DMS79 (cell line): ENCODE measurements at regions not wholly inside any gene's neighbourhood (a gene's known extent, or its start where the extent isn't known, plus 50 kb on each side); places are given as distances from the start of the nearest gene placed in this dataset.
"Not testable (repeated sequence)": the region's sequence is repeated elsewhere in the genome, so short reads cannot be mapped to it uniquely, and the experiment has no call there.

Experiments
- DNase-seq: peaks from one replicate; lab custom pipeline; 2025; lab: John Stamatoyannopoulos, UW

DNA sequence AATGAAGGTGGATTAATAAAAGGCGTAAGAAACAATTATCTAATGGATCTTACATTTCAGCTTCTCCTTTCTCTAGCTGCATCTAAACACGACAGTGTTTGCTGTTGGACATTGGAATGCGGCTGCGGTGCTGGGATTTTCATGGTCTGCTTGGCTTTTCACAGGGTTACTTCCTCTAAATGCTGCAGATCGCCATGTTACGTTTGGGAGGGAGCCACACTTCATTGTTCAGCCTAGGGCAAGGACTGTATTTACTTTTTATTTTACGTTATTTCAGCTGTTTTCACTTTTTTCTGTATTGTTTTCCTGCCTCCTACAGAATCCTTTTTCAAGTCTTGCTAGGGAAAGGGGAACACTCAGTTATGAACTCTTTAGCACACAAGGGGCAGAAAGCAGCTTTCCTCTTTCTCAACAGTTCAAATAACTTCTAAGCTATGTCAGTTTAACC lies 97.9 kb upstream of the MTHFD1L start:
- DNase-seq: no peak

- DNase-seq: no peak
Measured at GRCh38 chr6:150770637-150771036, 94.9 kb upstream of the MTHFD1L start.

DNA sequence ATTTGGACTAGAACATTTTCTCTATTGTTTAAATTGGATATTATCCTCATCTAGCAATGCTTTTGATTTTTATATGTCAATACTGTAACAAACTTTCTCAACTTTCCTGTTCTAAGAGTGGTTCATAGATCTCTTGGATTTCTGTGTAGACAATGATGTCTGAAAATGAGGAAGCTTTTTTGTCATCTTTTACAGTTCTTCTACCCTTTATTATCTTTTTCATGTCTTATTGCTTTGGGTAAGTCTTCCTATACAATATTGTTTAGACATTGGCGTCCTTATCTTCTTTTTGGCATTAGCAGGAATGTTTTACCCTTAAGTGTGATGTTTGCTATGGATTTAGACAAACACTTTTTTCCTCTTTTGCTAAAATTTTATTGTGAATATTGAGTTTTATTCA lies 91.5 kb upstream of the MTHFD1L start:
- no peak for DNase-seq

DNA sequence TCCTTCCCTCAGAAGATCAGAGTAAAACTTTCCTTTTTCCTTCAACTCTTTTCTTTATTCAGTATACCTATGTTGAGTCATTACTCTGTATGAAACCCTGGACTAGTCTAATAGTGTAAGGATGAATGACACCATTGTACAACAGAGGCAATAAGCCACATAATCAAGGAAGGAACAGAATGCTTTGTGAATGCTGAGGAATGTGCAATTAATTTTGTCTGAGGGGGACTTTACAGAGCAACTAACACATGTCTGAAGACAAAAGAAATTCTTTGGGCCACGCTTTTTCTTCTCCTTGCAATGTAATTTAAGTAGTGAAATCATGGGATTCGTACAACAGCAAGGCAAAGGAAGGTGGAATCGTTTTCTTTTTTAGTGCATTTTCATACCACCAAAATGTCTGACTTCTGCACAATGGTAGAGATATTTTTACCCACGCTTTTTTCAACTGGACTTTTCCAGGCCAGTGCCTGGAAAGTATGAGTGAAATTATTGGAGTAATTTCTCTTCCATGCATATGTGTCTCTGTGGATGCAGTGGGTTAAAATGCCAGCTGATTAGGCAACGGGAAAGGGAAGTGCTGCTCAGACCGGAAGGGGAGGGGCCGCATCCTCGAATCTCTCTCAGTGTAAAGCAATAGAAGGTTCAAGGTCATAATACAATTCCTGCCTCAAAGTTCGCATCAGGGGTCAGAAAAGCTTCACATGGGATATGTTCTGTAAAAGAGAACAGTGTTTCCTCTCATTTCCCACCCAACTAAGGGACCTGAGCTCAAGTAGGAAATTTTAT lies 89.9 kb upstream of the MTHFD1L start:
- DNase-seq: no peak

DNA sequence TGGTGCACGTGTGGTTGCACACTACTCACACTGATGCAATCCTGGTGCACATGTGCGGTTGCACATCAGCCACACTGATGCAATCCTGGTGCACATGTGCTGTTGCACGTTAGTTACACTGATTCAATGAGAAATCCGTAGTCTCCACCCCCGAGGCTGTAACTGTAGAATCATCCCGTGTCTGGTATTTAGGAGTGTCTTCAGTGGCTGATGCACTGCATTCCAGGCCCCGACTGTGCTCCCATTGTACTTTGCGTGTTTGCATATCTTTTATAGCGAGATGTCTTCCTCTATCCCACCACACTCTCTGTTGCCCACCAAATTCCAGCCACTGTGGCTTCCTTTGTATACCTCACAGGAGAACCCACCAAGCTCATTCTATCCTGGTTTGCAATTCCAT lies 87.8 kb upstream of the MTHFD1L start:
- no peak for DNase-seq

DNA sequence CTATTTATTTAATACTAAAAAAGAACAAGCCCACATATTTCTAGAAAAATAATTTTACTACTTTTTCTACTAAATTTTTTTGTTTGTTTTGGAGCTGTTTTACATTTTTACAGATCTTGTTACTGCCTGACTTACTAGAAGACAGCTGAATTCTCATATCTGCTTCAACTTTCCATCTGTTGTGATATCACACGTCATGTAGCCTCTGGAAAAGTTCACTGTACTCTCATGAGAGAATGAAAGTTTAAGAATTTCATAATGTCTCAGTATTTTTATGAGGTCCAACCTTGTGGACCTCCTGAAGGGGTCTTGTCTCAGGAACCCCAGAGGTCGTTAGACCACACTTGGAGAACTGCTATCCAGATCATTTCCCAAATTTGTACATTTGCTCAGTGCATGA lies 81.7 kb upstream of the MTHFD1L start:
- no peak for DNase-seq

DNA sequence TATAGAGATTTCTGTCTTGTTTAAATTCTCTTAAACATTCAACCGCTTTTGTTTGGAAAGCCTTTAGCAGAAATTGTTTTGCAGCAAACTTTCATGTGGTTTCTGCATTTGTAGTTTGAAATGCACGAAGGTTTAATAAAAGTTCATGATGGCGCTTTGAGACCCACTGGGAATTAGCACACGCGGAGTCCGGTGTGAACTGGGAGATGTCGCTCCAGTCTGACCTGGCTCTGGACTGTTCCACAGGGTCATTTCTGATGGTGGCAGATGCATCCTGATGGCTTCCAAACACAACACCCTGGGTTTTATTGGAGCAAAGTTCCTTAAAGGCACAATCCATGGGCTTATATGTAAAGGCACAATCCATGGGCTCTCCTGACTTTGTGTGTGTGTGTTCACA lies 78.1 kb upstream of the MTHFD1L start:
- no peak for DNase-seq

- DNase-seq: no peak
Measured at GRCh38 chr6:150788089-150788488, 77.4 kb upstream of the MTHFD1L start.

GRCh38 chr6:150789906-150790305 lies 75.6 kb upstream of the MTHFD1L start:
- not testable (repeated sequence) for DNase-seq

- no peak for DNase-seq
Measured at GRCh38 chr6:150791717-150792116, 73.8 kb upstream of the MTHFD1L start.

- no peak for DNase-seq
Measured at GRCh38 chr6:150797949-150798348, 67.6 kb upstream of the MTHFD1L start.

GRCh38 chr6:150799276-150799805 lies 66.2 kb upstream of the MTHFD1L start:
- no peak for DNase-seq

- no peak for DNase-seq
Measured at GRCh38 chr6:150800674-150801314, 64.7 kb upstream of the MTHFD1L start.

- no peak for DNase-seq
Measured at GRCh38 chr6:150806790-150807189, 58.7 kb upstream of the MTHFD1L start.

DNA sequence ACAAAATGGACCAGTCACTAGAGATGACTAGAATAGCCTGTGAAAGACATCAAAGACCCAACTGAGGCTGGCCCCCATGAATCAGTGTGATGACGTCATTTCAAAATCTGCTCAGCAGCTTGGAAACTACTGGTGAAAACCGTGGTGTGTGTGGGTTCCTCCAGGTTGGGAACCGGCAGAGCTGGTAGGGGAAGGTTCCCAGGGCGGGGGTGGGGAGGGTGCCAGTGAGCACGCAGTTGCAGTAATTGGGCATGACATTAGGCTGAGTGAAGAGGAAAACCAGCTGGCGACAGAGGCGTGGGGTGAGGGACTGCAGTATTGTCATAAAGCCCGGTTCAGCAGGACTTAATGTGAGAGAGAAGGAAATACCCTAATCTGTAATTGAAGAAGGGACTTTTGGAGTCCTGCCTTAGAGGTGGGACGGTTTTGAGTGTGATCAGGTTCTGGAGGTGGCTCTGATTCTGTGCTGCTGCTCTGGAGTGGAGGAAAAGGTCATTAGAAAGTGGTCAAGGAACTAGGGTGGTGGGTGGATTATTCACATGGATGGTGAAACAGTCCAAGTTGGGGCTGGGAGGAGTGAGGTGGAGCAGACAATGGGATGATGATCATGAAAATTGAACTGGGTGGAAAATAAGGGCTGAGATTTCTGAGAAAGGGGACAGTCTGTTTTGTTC lies 52.0 kb upstream of the MTHFD1L start:
- DNase-seq: no peak

GRCh38 chr6:150813993-150814359 lies 51.5 kb upstream of the MTHFD1L start:
- no peak for DNase-seq
